ENCODE measurements at regions not wholly inside any gene's neighbourhood (a gene's known extent, or its start where the extent isn't known, plus 50 kb on each side); places are given as distances from the start of the nearest gene placed in this dataset.

DNA sequence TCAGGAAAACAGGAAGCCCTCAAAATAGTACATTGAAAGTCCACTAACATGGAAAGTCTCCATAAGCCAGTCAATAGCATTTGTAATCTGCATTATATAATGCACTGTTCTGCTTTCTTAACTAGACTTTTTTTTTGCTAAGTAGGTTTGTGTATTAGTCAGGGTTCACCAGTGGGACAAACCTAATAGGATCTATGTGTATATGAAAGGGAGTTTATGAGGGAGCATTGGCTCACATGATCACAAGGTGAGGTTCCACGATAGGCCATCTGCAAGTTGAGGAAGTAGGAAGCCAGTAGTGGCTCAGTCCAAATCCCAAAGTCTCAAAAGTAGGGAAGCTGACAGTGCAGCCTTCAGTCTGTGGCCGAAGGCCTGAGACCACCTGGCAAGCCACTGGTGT lies 116.0 kb downstream of the MXRA5 start:
- Histone ChIP-seq H4K91ac (ENCODE audit: low read length) (no peak overlapping the region), H3K4me1 (ENCODE audit: control insufficient read depth, insufficient read depth, low read depth, low read length) (no peaks in the 10 kb centered on the region), H3K27me3 (ENCODE audit: control insufficient read depth in 1 of 2, insufficient read depth in 1 of 2, low read length in 2 of 2) (no peaks in the 10 kb centered on the region), H4K8ac (ENCODE audit: low read length) (no peak overlapping the region), H3K9ac (ENCODE audit: low read length) (no peak overlapping the region), H2BK5ac (ENCODE audit: low read depth, low read length, poor library complexity, severe bottlenecking) (no peak overlapping the region), H3K4me2 (ENCODE audit: low read length, poor library complexity, severe bottlenecking) (no peak overlapping the region), H3K4ac (ENCODE audit: low read depth in 1 of 2, low read length in 2 of 2) (no peak overlapping the region), H3K9me3 (ENCODE audit: control insufficient read depth, low read length) (no peaks in the 10 kb centered on the region), H2AK5ac (ENCODE audit: low read length, severe bottlenecking) (no peak overlapping the region), H3K4me3 (ENCODE audit: insufficient read depth in 1 of 2, low read depth in 1 of 2, low read length in 2 of 2) (no peak overlapping the region), H2BK12ac (ENCODE audit: low read length in 2 of 2) (no peak overlapping the region), H3K23ac (ENCODE audit: low read length in 2 of 2) (no peak overlapping the region), H3K14ac (ENCODE audit: low read length in 2 of 2) (no peak overlapping the region), H3K18ac (ENCODE audit: low read depth in 1 of 2, low read length in 2 of 2) (peak overlapping the region in 1 of 2 experiments; percentile 8), H3K36me3 (ENCODE audit: control insufficient read depth in 1 of 2, insufficient read depth in 2 of 2, low read depth in 1 of 2, low read length in 2 of 2) (no peaks in the 10 kb centered on the region), H2BK15ac (ENCODE audit: low read depth, poor library complexity, severe bottlenecking) (no peak overlapping the region), H2AFZ (ENCODE audit: low read depth, low read length) (no peak overlapping the region), H2BK120ac (ENCODE audit: low read depth, low read length) (no peak overlapping the region), H3K27ac (ENCODE audit: low read length, poor library complexity, severe bottlenecking) (no peak overlapping the region), H3K79me1 (replicated peaks; ENCODE audit: low read length, poor library complexity, severe bottlenecking) (no peaks in the 10 kb centered on the region)
- DNase-seq, result peak; percentile 3
- 94% methylated on average over 2 of the region's 2 CpGs for WGBS

- H3K23ac ChIP-seq (ENCODE audit: low read length in 2 of 2), result no peak overlapping the region
- DNase-seq, result no peak
- H2BK120ac ChIP-seq (ENCODE audit: low read depth, low read length), result no peak overlapping the region
- H2AFZ ChIP-seq (ENCODE audit: low read depth, low read length), result no peak overlapping the region
- H2BK15ac ChIP-seq (ENCODE audit: low read depth, poor library complexity, severe bottlenecking), result no peak overlapping the region
- H2BK5ac ChIP-seq (ENCODE audit: low read depth, low read length, poor library complexity, severe bottlenecking), result no peak overlapping the region
- no peaks in the 10 kb centered on the region for H3K36me3 ChIP-seq (ENCODE audit: control insufficient read depth in 1 of 2, insufficient read depth in 2 of 2, low read depth in 1 of 2, low read length in 2 of 2)
- no peak overlapping the region for H3K14ac ChIP-seq (ENCODE audit: low read length in 2 of 2)
- H3K9me3 ChIP-seq (ENCODE audit: control insufficient read depth, low read length), result no peaks in the 10 kb centered on the region
- WGBS, result 75% methylated on average over 1 of the region's 1 CpG
- no peak overlapping the region for H3K4me3 ChIP-seq (ENCODE audit: insufficient read depth in 1 of 2, low read depth in 1 of 2, low read length in 2 of 2)
- H3K18ac ChIP-seq (ENCODE audit: low read depth in 1 of 2, low read length in 2 of 2), result no peak overlapping the region
- no peak overlapping the region for H2BK12ac ChIP-seq (ENCODE audit: low read length in 2 of 2)
- no peak overlapping the region for H4K8ac ChIP-seq (ENCODE audit: low read length)
- H2AK5ac ChIP-seq (ENCODE audit: low read length, severe bottlenecking), result no peak overlapping the region
- no peak overlapping the region for H3K4me2 ChIP-seq (ENCODE audit: low read length, poor library complexity, severe bottlenecking)
- H3K4ac ChIP-seq (ENCODE audit: low read depth in 1 of 2, low read length in 2 of 2), result no peak overlapping the region
- H3K79me1 ChIP-seq (replicated peaks; ENCODE audit: low read length, poor library complexity, severe bottlenecking), result no peaks in the 10 kb centered on the region
- no peaks in the 10 kb centered on the region for H3K4me1 ChIP-seq (ENCODE audit: control insufficient read depth, insufficient read depth, low read depth, low read length)
- no peak overlapping the region for H4K91ac ChIP-seq (ENCODE audit: low read length)
- H3K27ac ChIP-seq (ENCODE audit: low read length, poor library complexity, severe bottlenecking), result no peak overlapping the region
- no peaks in the 10 kb centered on the region for H3K27me3 ChIP-seq (ENCODE audit: control insufficient read depth in 1 of 2, insufficient read depth in 1 of 2, low read length in 2 of 2)
- H3K9ac ChIP-seq (ENCODE audit: low read length), result no peak overlapping the region
Measured at GRCh38 chrX:3227526-3227925, 118.9 kb downstream of the MXRA5 start.

GRCh38 chrX:3226087-3226486 lies 120.4 kb downstream of the MXRA5 start:
- Histone ChIP-seq H3K79me1 (replicated peaks; ENCODE audit: low read length, poor library complexity, severe bottlenecking) (no peaks in the 10 kb centered on the region), H2AFZ (ENCODE audit: low read depth, low read length) (no peak overlapping the region), H3K9me3 (ENCODE audit: control insufficient read depth, low read length) (no peaks in the 10 kb centered on the region), H3K23ac (ENCODE audit: low read length in 2 of 2) (no peak overlapping the region), H3K27me3 (ENCODE audit: control insufficient read depth in 1 of 2, insufficient read depth in 1 of 2, low read length in 2 of 2) (no peaks in the 10 kb centered on the region), H3K27ac (ENCODE audit: low read length, poor library complexity, severe bottlenecking) (no peak overlapping the region), H4K91ac (ENCODE audit: low read length) (no peak overlapping the region), H3K4me3 (ENCODE audit: insufficient read depth in 1 of 2, low read depth in 1 of 2, low read length in 2 of 2) (no peak overlapping the region), H2BK120ac (ENCODE audit: low read depth, low read length) (no peak overlapping the region), H3K18ac (ENCODE audit: low read depth in 1 of 2, low read length in 2 of 2) (no peak overlapping the region), H2BK15ac (ENCODE audit: low read depth, poor library complexity, severe bottlenecking) (no peak overlapping the region), H3K14ac (ENCODE audit: low read length in 2 of 2) (no peak overlapping the region), H3K4me2 (ENCODE audit: low read length, poor library complexity, severe bottlenecking) (no peak overlapping the region), H2BK12ac (ENCODE audit: low read length in 2 of 2) (no peak overlapping the region), H2BK5ac (ENCODE audit: low read depth, low read length, poor library complexity, severe bottlenecking) (no peak overlapping the region), H3K36me3 (ENCODE audit: control insufficient read depth in 1 of 2, insufficient read depth in 2 of 2, low read depth in 1 of 2, low read length in 2 of 2) (no peaks in the 10 kb centered on the region), H3K4ac (ENCODE audit: low read depth in 1 of 2, low read length in 2 of 2) (no peak overlapping the region), H3K4me1 (ENCODE audit: control insufficient read depth, insufficient read depth, low read depth, low read length) (no peaks in the 10 kb centered on the region), H4K8ac (ENCODE audit: low read length) (no peak overlapping the region), H3K9ac (ENCODE audit: low read length) (no peak overlapping the region), H2AK5ac (ENCODE audit: low read length, severe bottlenecking) (no peak overlapping the region)
- WGBS, result 90% methylated on average over 1 of the region's 2 CpGs
- no peak for DNase-seq

- Histone ChIP-seq H3K36me3 (ENCODE audit: control insufficient read depth in 1 of 2, insufficient read depth in 2 of 2, low read depth in 1 of 2, low read length in 2 of 2) (no peaks in the 10 kb centered on the region), H2AFZ (ENCODE audit: low read depth, low read length) (no peak overlapping the region), H3K27ac (ENCODE audit: low read length, poor library complexity, severe bottlenecking) (no peak overlapping the region), H3K4me2 (ENCODE audit: low read length, poor library complexity, severe bottlenecking) (no peak overlapping the region), H3K4ac (ENCODE audit: low read depth in 1 of 2, low read length in 2 of 2) (no peak overlapping the region), H3K27me3 (ENCODE audit: control insufficient read depth in 1 of 2, insufficient read depth in 1 of 2, low read length in 2 of 2) (no peaks in the 10 kb centered on the region), H3K23ac (ENCODE audit: low read length in 2 of 2) (no peak overlapping the region), H3K79me1 (replicated peaks; ENCODE audit: low read length, poor library complexity, severe bottlenecking) (no peaks in the 10 kb centered on the region), H3K9ac (ENCODE audit: low read length) (no peak overlapping the region), H2BK15ac (ENCODE audit: low read depth, poor library complexity, severe bottlenecking) (no peak overlapping the region), H2BK12ac (ENCODE audit: low read length in 2 of 2) (no peak overlapping the region), H4K8ac (ENCODE audit: low read length) (no peak overlapping the region), H2BK5ac (ENCODE audit: low read depth, low read length, poor library complexity, severe bottlenecking) (no peak overlapping the region), H3K18ac (ENCODE audit: low read depth in 1 of 2, low read length in 2 of 2) (no peak overlapping the region), H3K4me3 (ENCODE audit: insufficient read depth in 1 of 2, low read depth in 1 of 2, low read length in 2 of 2) (no peak overlapping the region), H3K9me3 (ENCODE audit: control insufficient read depth, low read length) (no peaks in the 10 kb centered on the region), H2BK120ac (ENCODE audit: low read depth, low read length) (no peak overlapping the region), H3K4me1 (ENCODE audit: control insufficient read depth, insufficient read depth, low read depth, low read length) (no peaks in the 10 kb centered on the region), H3K14ac (ENCODE audit: low read length in 2 of 2) (no peak overlapping the region), H2AK5ac (ENCODE audit: low read length, severe bottlenecking) (no peak overlapping the region), H4K91ac (ENCODE audit: low read length) (no peak overlapping the region)
- 91% methylated on average over 3 of the region's 4 CpGs for WGBS
- no peak for DNase-seq
Measured at GRCh38 chrX:3221643-3222042, 124.8 kb downstream of the MXRA5 start.
